Omental fat pad (tissue), 3 donors: ENCODE measurements at regions not wholly inside any gene's neighbourhood (a gene's known extent, or its start where the extent isn't known, plus 50 kb on each side); places are given as distances from the start of the nearest gene placed in this dataset.
"Not testable (repeated sequence)": the region's sequence is repeated elsewhere in the genome, so short reads cannot be mapped to it uniquely, and the experiment has no call there.

Experiments
- ATAC-seq: fragments of 150-250 bp; one replicate; pipeline ENCODE4 v1.9.1; 2016; ENCODE audit warnings: mild to moderate bottlenecking, moderate library complexity; ENCODE audit not compliant: low FRiP score
- DNase-seq: peaks from one replicate; pipeline ENCODE4 v3.0.0-alpha.2; 2019; ENCODE audit warnings: low spot score
- CTCF ChIP-seq, 3 donors: fragments of 450-650 bp; IDR thresholded peaks; one replicate each; pipeline ENCODE4 v1.5.1; 2016 to 2017; ENCODE audit warnings: antibody characterized with exemption in 3 of 3, mild to moderate bottlenecking in 3 of 3, moderate library complexity in 2 of 3

- DNase-seq (no peak), ATAC-seq (no peak)
- TF ChIP-seq CTCF (IDR thresholded peaks at IDR 0.05) = no peak
These were observed 1193.4 kb downstream of the DSC3 start for GRCh38 chr18:29849144-29849543.

- DNase-seq = no peak
- no peak for ATAC-seq
- no peak for TF ChIP-seq CTCF (IDR thresholded peaks at IDR 0.05)
These were observed 1200.9 kb downstream of the DSC3 start for GRCh38 chr18:29841631-29842030.

GRCh38 chr18:29840089-29840488 is 1202.5 kb downstream of the DSC3 start:
- no peak for ATAC-seq
- TF ChIP-seq CTCF (IDR thresholded peaks at IDR 0.05) = no peak

GRCh38 chr18:29838961-29839360 is 1203.6 kb downstream of the DSC3 start:
- ATAC-seq = not testable (repeated sequence)

More at GRCh38 chr18:29840089-29840488, 1202.5 kb downstream of the DSC3 start:
- no peak for DNase-seq

GRCh38 chr18:29838556-29838955 is 1204.0 kb downstream of the DSC3 start:
- no peak for TF ChIP-seq CTCF (IDR thresholded peaks at IDR 0.05)
- no peak for DNase-seq
- ATAC-seq = no peak

More at GRCh38 chr18:29838961-29839360, 1203.6 kb downstream of the DSC3 start:
- DNase-seq = not testable (repeated sequence)

GRCh38 chr18:29823671-29824070 is 1218.9 kb downstream of the DSC3 start:
- no peak for ATAC-seq
- DNase-seq = no peak
- no peak for TF ChIP-seq CTCF (IDR thresholded peaks at IDR 0.05)

GRCh38 chr18:29821544-29821943 is 1221.0 kb downstream of the DSC3 start:
- no peak for TF ChIP-seq CTCF (IDR thresholded peaks at IDR 0.05)
- no peak for DNase-seq
- no peak for ATAC-seq

GRCh38 chr18:29811519-29811918 is 1231.0 kb downstream of the DSC3 start:
- no peak for ATAC-seq
- no peak for DNase-seq
- TF ChIP-seq CTCF (IDR thresholded peaks at IDR 0.05) = no peak
